MM.1S (cell line): ENCODE measurements at regions not wholly inside any gene's neighbourhood (a gene's known extent, or its start where the extent isn't known, plus 50 kb on each side); places are given as distances from the start of the nearest gene placed in this dataset.

ENCODE experiments used
- DNase-seq: peaks from one replicate; pipeline ENCODE4 v3.0.0-alpha.2; 2015
- H2AFZ ChIP-seq: fragments of 300-600 bp; sonication (generic); 2 replicates; pipeline ENCODE4 v1.6.0; 2016; ENCODE audit warnings: antibody characterized with exemption, low read length
- H3F3A ChIP-seq: fragments of 300-600 bp; sonication (generic); 2 replicates; pipeline ENCODE4 v1.6.1; 2016; ENCODE audit warnings: mild to moderate bottlenecking, antibody characterized with exemption, low read length, moderate library complexity, mixed read lengths; ENCODE audit not compliant: insufficient read depth
- H3K27ac ChIP-seq: fragments of 300-600 bp; sonication (generic); 2 replicates; pipeline ENCODE4 v1.5.1; 2016; ENCODE audit warnings: mild to moderate bottlenecking, low read length
- H3K27me3 ChIP-seq: fragments of 300-600 bp; sonication (generic); replicated peaks from 2 replicates; pipeline ENCODE4 v1.6.0; 2016; ENCODE audit warnings: low read length; ENCODE audit not compliant: insufficient read depth
- H3K36me3 ChIP-seq: fragments of 300-600 bp; sonication (generic); replicated peaks from 2 replicates; pipeline ENCODE4 v1.6.1; 2016; ENCODE audit warnings: mild to moderate bottlenecking, low read length, mixed read lengths; ENCODE audit not compliant: insufficient read depth
- H3K4me1 ChIP-seq: fragments of 300-600 bp; sonication (generic); 2 replicates; pipeline ENCODE4 v1.6.1; 2016; ENCODE audit warnings: low read length, mixed read lengths
- H3K4me2 ChIP-seq: fragments of 300-600 bp; sonication (generic); 2 replicates; pipeline ENCODE4 v1.6.0; 2016; ENCODE audit warnings: low read depth, low read length
- H3K4me3 ChIP-seq: fragments of 300-600 bp; sonication (generic); 2 replicates; pipeline ENCODE4 v1.5.1; 2016; ENCODE audit warnings: low read length, mixed read lengths
- H3K79me2 ChIP-seq: fragments of 300-600 bp; sonication (generic); 2 replicates; pipeline ENCODE4 v1.6.1; 2016; ENCODE audit warnings: mixed run types, low read length, mixed read lengths
- H3K9ac ChIP-seq: fragments of 300-600 bp; sonication (generic); 2 replicates; pipeline ENCODE4 v1.6.1; 2016; ENCODE audit warnings: low read length, mixed read lengths
- H3K9me2 ChIP-seq: fragments of 300-600 bp; sonication (generic); replicated peaks from 2 replicates; pipeline ENCODE4 v1.6.1; 2016; ENCODE audit warnings: mild to moderate bottlenecking, low read length, mixed read lengths; ENCODE audit not compliant: insufficient read depth
- H3K9me3 ChIP-seq: fragments of 300-600 bp; sonication (generic); replicated peaks from 2 replicates; pipeline ENCODE4 v1.6.1; 2016; ENCODE audit warnings: mild to moderate bottlenecking, low read length, mixed read lengths; ENCODE audit not compliant: insufficient read depth
- H4K20me1 ChIP-seq: fragments of 300-600 bp; sonication (generic); 2 replicates; pipeline ENCODE4 v1.6.1; 2016; ENCODE audit warnings: mild to moderate bottlenecking, low read length, moderate library complexity, mixed read lengths; ENCODE audit not compliant: insufficient read depth
- CTCF ChIP-seq: fragments of 300-600 bp; sonication (generic); IDR thresholded peaks from 2 replicates; pipeline ENCODE4 v1.5.1; 2016; ENCODE audit warnings: antibody characterized with exemption, low read length, mixed read lengths
- EZH2 ChIP-seq: fragments of 300-600 bp; sonication (generic); optimal IDR thresholded peaks from 2 replicates; pipeline ENCODE3; 2017; ENCODE audit warnings: low read depth, mild to moderate bottlenecking, antibody characterized with exemption, low read length, mixed read lengths
- EZH2phosphoT487 ChIP-seq: fragments of 300-600 bp; sonication (generic); IDR thresholded peaks from 2 replicates; pipeline ENCODE4 v1.6.1; 2018; ENCODE audit warnings: antibody characterized with exemption, low read length

GRCh38 chr5:53397845-53398244 lies 82.6 kb upstream of the FST start:
- no peak overlapping the region for H3K4me2 ChIP-seq
- H3K4me3 ChIP-seq: no peak overlapping the region
- no peaks in the 10 kb centered on the region for H3K79me2 ChIP-seq
- no peaks in the 10 kb centered on the region for H4K20me1 ChIP-seq
- TF ChIP-seq CTCF: no peak
- no peak for TF ChIP-seq EZH2phosphoT487
- TF ChIP-seq EZH2: no peak
- no peak overlapping the region for H3K27ac ChIP-seq
- no peak overlapping the region for H3K9ac ChIP-seq
- no peaks in the 10 kb centered on the region for H3K4me1 ChIP-seq
- no peaks in the 10 kb centered on the region for H3K36me3 ChIP-seq
- H2AFZ ChIP-seq: no peak overlapping the region
- H3K9me2 ChIP-seq: no peaks in the 10 kb centered on the region
- no peak for DNase-seq
- no peaks in the 10 kb centered on the region for H3F3A ChIP-seq
- no peaks in the 10 kb centered on the region for H3K27me3 ChIP-seq
- H3K9me3 ChIP-seq: no peaks in the 10 kb centered on the region

GRCh38 chr5:53399926-53400697 lies 80.3 kb upstream of the FST start:
- Histone ChIP-seq H3K79me2 (no peaks in the 10 kb centered on the region), H3K9me2 (no peaks in the 10 kb centered on the region), H3K27ac (no peak overlapping the region), H3F3A (no peaks in the 10 kb centered on the region), H3K4me2 (no peak overlapping the region), H3K4me1 (no peaks in the 10 kb centered on the region), H3K4me3 (no peak overlapping the region), H3K9ac (no peak overlapping the region), H3K27me3 (no peaks in the 10 kb centered on the region), H3K36me3 (no peaks in the 10 kb centered on the region), H4K20me1 (no peaks in the 10 kb centered on the region), H3K9me3 (no peaks in the 10 kb centered on the region), H2AFZ (no peak overlapping the region)
- DNase-seq: no peak
- no peak for TF ChIP-seq CTCF
- no peak for TF ChIP-seq EZH2
- no peak for TF ChIP-seq EZH2phosphoT487

- H3K4me2 ChIP-seq: no peak overlapping the region
- H3K4me3 ChIP-seq: no peak overlapping the region
- no peak for TF ChIP-seq EZH2phosphoT487
- no peaks in the 10 kb centered on the region for H3K36me3 ChIP-seq
- H4K20me1 ChIP-seq: no peaks in the 10 kb centered on the region
- no peaks in the 10 kb centered on the region for H3K9me2 ChIP-seq
- no peak for DNase-seq
- H3K79me2 ChIP-seq: no peaks in the 10 kb centered on the region
- H3K27ac ChIP-seq: no peak overlapping the region
- H3K4me1 ChIP-seq: no peaks in the 10 kb centered on the region
- no peaks in the 10 kb centered on the region for H3K9me3 ChIP-seq
- no peaks in the 10 kb centered on the region for H3F3A ChIP-seq
- no peak overlapping the region for H3K9ac ChIP-seq
- H3K27me3 ChIP-seq: no peaks in the 10 kb centered on the region
- H2AFZ ChIP-seq: no peak overlapping the region
Observed at GRCh38 chr5:53403291-53403690, 77.1 kb upstream of the FST start.

GRCh38 chr5:53403758-53404157 lies 76.7 kb upstream of the FST start:
- no peak for TF ChIP-seq EZH2
- TF ChIP-seq CTCF: no peak
- TF ChIP-seq EZH2phosphoT487: no peak
- Histone ChIP-seq H3K9me3 (no peaks in the 10 kb centered on the region), H3K27me3 (no peaks in the 10 kb centered on the region), H3K4me2 (no peak overlapping the region), H3K9me2 (no peaks in the 10 kb centered on the region), H3F3A (no peaks in the 10 kb centered on the region), H3K36me3 (no peaks in the 10 kb centered on the region), H3K4me3 (no peak overlapping the region), H3K79me2 (no peaks in the 10 kb centered on the region), H2AFZ (no peak overlapping the region), H4K20me1 (no peaks in the 10 kb centered on the region), H3K4me1 (no peaks in the 10 kb centered on the region), H3K27ac (no peak overlapping the region), H3K9ac (no peak overlapping the region)
- DNase-seq: no peak
